Peyer's patch (tissue), 4 donors: ENCODE measurements at regions not wholly inside any gene's neighbourhood (a gene's known extent, or its start where the extent isn't known, plus 50 kb on each side); places are given as distances from the start of the nearest gene placed in this dataset.

Source experiments
- DNase-seq, 3 donors: peaks; one replicate each; pipeline ENCODE4 v3.0.0-alpha.2; 2017 to 2019
- H3K27ac ChIP-seq, 4 donors: fragments of 200-600 bp; sonication (generic); one replicate each; pipeline ENCODE4 v1.5.1; 2016 to 2019
- H3K27me3 ChIP-seq, 2 donors: fragments of 200-600 bp; sonication (generic); one replicate each; pipeline ENCODE4 v1.5.1; 2019
- H3K36me3 ChIP-seq, 3 donors: fragments of 200-600 bp; sonication (generic); one replicate each; pipeline ENCODE4 v1.5.1; 2016 to 2019
- H3K4me1 ChIP-seq, 4 donors: fragments of 200-600 bp; sonication (generic); one replicate each; pipeline ENCODE4 v1.5.1; 2016 to 2019
- H3K4me3 ChIP-seq, 4 donors: fragments of 200-600 bp; sonication (generic); 1 replicate in 3 of 4; 2 replicates in 1 of 4; pipeline ENCODE4 v1.5.1; 2016 to 2019; ENCODE audit warnings: mild to moderate bottlenecking in 1 of 4
- H3K9me3 ChIP-seq, 4 donors: fragments of 200-600 bp; sonication (generic); one replicate each; pipeline ENCODE4 v1.5.1; 2016 to 2019; ENCODE audit warnings: mild to moderate bottlenecking in 1 of 4
- CTCF ChIP-seq, 6 experiments: fragments of 450-650 bp in 4 of 6; fragments of 200-600 bp in 2 of 6; sonication (generic) in 1 of 6; IDR thresholded peaks; one replicate each; pipeline ENCODE4 v1.5.1; 2017 to 2019; ENCODE audit warnings: antibody characterized with exemption in 6 of 6, mild to moderate bottlenecking in 3 of 6, moderate library complexity in 1 of 6
- POLR2A ChIP-seq, 2 donors: fragments of 450-650 bp; IDR thresholded peaks; one replicate each; pipeline ENCODE4 v1.5.1; 2017; ENCODE audit warnings: antibody characterized with exemption in 2 of 2, mild to moderate bottlenecking in 2 of 2, moderate library complexity in 2 of 2

- Histone ChIP-seq H3K27me3 (no peaks in the 10 kb centered on the region), H3K4me3 (no peak overlapping the region), H3K36me3 (no peaks in the 10 kb centered on the region), H3K27ac (no peak overlapping the region), H3K4me1 (no peaks in the 10 kb centered on the region), H3K9me3 (no peaks in the 10 kb centered on the region)
- no peak for TF ChIP-seq CTCF (IDR thresholded peaks at IDR 0.05)
- no peak for TF ChIP-seq POLR2A (IDR thresholded peaks at IDR 0.05)
- DNase-seq, result no peak
Measured at GRCh38 chr18:42281124-42281523, 326.1 kb downstream of the PIK3C3 start.

- Histone ChIP-seq H3K27me3 (no peaks in the 10 kb centered on the region), H3K36me3 (no peaks in the 10 kb centered on the region), H3K4me3 (no peak overlapping the region), H3K9me3 (no peaks in the 10 kb centered on the region), H3K27ac (no peak overlapping the region), H3K4me1 (no peaks in the 10 kb centered on the region)
- DNase-seq, result no peak
- TF ChIP-seq POLR2A (IDR thresholded peaks at IDR 0.05), result no peak
- TF ChIP-seq CTCF (IDR thresholded peaks at IDR 0.05), result no peak
Measured at GRCh38 chr18:42281851-42282250, 326.8 kb downstream of the PIK3C3 start.

GRCh38 chr18:42287047-42287446 is 332.0 kb downstream of the PIK3C3 start:
- DNase-seq, result no peak
- Histone ChIP-seq H3K36me3 (no peaks in the 10 kb centered on the region), H3K4me1 (no peaks in the 10 kb centered on the region), H3K4me3 (no peak overlapping the region), H3K27ac (no peak overlapping the region), H3K9me3 (no peaks in the 10 kb centered on the region), H3K27me3 (no peaks in the 10 kb centered on the region)
- TF ChIP-seq CTCF (IDR thresholded peaks at IDR 0.05), result no peak
- TF ChIP-seq POLR2A (IDR thresholded peaks at IDR 0.05), result no peak

- Histone ChIP-seq H3K4me3 (no peak overlapping the region), H3K9me3 (no peaks in the 10 kb centered on the region), H3K27ac (no peak overlapping the region), H3K4me1 (no peaks in the 10 kb centered on the region), H3K27me3 (no peaks in the 10 kb centered on the region), H3K36me3 (no peaks in the 10 kb centered on the region)
- no peak for DNase-seq
- no peak for TF ChIP-seq CTCF (IDR thresholded peaks at IDR 0.05)
Measured at GRCh38 chr18:42288129-42288528, 333.1 kb downstream of the PIK3C3 start.

- no peaks in the 10 kb centered on the region for H3K27me3 ChIP-seq
- H3K36me3 ChIP-seq, result no peaks in the 10 kb centered on the region
- TF ChIP-seq POLR2A (IDR thresholded peaks at IDR 0.05) (no peak), CTCF (IDR thresholded peaks at IDR 0.05) (no peak)
- no peak for DNase-seq
- no peaks in the 10 kb centered on the region for H3K9me3 ChIP-seq
- H3K4me3 ChIP-seq, result no peak overlapping the region
- H3K4me1 ChIP-seq, result no peaks in the 10 kb centered on the region
- H3K27ac ChIP-seq, result no peak overlapping the region
Measured at GRCh38 chr18:42289526-42289925, 334.5 kb downstream of the PIK3C3 start.
